ENCODE measurements at regions not wholly inside any gene's neighbourhood (a gene's known extent, or its start where the extent isn't known, plus 50 kb on each side); places are given as distances from the start of the nearest gene placed in this dataset.
"Not testable (repeated sequence)": the region's sequence is repeated elsewhere in the genome, so short reads cannot be mapped to it uniquely, and the experiment has no call there.

DNA sequence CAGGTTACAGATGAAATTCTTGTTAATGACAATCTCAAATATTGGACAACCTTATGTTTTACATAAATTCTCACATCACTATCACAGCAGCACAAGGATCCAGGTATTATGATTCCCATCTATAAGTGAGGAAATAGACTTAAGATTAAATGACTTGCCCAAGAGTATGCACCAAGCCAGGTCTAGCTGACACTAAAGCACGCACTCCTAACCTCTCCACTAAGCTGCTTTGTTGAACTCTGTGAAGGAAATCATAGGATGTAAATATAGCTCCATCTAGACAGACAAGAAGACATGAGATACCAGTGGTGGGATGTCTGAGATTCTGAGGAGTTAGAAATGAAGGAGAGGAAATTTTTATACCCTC, 87.9 kb downstream of the PHLDA1 start:
- DNase-seq = no peak

DNA sequence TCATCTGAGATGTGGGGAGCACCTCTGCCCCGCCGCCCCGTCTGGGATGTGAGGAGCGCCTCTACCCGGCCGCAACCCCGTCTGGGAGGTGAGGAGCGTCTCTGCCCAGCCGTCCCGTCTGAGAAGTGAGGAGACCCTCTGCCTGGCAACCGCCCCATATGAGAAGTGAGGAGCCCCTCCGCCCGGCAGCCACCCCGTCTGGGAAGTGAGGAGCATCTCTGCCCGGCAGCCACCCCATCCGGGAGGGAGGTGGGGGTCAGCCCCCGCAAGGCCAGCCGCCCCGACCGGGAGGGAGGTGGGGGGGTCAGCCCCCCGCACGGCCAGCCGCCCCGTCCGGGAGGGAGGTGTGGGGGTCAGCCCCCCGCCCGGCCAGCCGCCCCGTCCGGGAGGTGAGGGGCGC, 89.9 kb downstream of the PHLDA1 start:
- not testable (repeated sequence) for DNase-seq

DNA sequence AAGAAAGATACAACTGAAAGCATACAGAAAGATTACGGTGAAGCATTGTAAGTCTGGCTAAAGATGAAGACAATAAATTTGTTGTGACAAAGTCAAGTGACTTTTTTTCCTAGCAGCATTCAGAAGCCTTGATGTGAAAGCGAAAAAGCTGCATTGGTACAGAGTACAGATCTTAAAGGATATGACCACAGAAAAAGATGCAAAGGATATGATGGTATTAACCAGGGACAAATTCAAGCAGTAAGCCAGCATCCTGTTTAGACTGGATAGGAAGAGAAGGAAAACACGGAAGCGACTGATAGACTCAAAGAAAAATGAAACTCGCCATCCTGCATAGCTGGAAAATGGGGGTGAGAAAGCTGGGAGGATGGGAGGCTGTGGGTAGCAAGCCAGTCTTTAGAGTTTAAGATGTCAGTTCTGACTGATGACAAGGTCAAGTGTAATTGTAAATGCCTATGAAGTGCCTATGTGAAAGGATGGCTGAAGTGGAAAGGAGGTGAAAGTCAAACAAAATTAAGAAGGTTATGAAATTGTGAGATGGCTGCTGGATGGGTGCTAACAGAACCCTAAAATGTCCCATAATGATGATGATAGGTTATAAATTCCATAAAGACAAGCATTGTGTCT, 92.4 kb downstream of the PHLDA1 start:
- no peak for DNase-seq

DNA sequence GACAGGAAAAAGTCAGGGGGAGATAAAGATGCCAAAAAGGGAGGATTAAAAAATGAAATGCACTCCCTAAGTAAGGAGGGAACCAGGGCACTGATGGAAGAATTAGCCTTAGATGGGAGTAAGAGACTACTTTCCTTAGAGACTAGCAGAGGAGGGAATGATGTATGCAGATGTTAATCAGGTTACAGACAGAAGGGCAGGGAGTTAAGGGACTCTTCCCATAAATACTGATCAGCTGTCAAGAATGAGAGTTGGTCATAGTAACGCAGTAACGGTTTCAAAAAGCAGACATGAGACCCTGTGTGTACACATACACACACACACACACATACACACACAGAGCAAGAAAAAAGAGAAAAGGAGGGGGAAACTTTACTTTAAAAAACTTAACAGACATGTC, 93.4 kb downstream of the PHLDA1 start:
- no peak for DNase-seq

- no peak for DNase-seq
Observed at GRCh38 chr12:75937486-75937885, 94.1 kb downstream of the PHLDA1 start.

DNA sequence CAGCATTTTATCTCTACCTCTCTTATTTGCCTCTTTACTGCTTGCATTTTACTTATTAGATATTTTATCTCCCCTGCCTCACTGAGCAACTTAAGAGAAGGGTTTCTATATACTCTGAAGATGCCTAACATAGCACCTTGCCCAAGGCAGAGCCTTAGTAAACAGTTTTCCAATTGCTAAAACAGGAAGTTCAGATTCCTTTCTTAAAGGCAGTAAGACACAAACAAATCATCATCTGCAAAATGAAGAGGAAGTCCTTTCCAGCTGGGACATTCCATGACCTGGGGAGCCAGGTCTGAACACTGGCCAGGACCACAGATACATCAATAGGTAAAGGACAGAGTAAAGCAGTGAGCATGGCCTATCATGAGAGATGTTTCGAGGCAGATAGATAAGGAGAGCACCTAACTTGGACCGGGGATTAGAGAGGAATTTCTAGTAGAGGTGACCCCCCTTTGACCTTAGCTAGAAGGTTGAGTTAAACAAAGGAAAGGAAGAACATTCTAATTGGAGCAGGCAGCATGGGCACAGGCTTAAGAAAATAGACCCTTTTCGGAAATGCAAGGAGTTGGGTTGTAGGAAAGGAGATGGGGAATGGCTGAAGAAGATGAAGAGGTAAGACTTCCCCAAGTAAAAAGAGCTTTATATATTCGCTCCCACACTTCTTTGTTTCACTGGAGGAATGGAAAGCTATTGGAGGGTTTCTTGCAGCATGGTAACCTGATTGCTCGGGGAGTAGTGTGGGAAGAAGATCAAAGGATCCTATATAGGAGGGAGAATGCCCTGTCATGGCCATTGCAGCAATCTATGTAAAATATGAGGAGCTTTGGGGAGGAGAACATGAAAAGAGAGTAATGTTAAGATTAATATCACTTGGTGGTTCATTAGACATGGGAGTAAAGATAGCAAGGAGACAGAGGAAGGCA, 94.8 kb downstream of the PHLDA1 start:
- no peak for DNase-seq

DNA sequence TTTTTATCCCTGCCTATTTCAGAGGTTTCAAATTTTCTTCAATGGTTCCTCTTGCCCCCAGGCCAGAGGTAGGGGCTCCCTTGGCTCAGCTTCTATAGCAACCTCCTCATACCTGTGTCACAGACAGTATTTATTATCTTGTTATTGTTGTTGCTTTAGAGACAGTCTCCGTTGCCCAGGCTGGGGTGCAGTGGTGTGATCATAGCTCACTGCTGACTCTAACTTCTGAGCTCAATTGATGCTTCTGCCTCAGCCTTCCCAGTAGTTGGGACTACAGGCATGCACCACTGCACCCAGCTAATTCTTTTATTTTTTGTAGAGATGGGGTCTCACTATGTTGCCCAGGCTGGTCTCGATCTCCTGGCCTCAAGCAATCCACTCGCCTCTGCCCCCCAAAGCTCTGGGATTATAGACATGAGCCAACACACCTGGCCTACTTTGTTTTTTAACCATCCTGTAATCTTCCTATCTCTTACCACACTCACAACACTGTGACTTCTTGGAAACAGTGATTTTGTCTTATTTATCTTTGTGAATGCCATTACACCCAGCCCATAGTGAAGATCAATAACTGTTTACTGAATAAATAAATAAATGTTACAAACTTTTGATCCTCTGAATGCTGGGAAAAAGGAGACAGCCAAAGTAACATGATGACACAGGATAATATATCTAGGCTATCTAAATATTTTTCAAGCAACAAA, 95.9 kb downstream of the PHLDA1 start:
- DNase-seq = no peak

- DNase-seq = no peak
Observed at GRCh38 chr12:75933101-75933500, 98.5 kb downstream of the PHLDA1 start.

GRCh38 chr12:75932241-75932640, 99.3 kb downstream of the PHLDA1 start:
- no peak for DNase-seq

DNA sequence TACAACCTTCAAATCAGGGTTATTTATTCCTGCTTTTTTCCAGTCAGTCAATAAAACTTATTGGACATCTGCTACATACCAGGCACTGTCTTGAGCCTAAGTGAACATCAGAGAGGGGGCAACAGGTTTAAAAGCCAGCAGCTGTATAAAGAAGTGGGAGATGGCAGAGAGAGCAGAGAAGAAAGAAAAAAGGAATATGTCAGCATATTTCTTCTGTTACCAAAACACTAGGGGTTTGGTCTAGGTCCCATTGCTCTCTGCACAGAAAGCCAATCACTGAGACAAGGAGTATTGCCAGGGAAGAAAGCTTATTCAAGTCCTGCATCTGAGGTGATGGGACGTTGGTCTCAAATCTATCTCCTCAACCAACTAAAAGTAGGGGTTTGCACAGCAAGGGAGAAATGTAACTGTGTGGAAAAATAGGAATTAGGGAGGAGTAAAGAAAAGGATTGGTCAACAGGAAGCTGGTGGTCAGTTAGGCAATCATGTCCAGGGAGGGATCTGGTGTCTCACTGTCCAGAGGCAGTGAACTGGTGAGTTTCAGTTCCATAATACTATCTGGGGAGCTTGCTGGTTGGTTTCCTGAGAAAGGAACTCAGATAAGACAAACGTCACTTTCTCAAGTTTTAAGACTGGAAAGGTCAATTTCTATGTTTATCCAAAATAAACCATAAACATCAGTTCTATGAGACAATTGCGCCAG, 107.5 kb downstream of the PHLDA1 start:
- no peak for DNase-seq

DNA sequence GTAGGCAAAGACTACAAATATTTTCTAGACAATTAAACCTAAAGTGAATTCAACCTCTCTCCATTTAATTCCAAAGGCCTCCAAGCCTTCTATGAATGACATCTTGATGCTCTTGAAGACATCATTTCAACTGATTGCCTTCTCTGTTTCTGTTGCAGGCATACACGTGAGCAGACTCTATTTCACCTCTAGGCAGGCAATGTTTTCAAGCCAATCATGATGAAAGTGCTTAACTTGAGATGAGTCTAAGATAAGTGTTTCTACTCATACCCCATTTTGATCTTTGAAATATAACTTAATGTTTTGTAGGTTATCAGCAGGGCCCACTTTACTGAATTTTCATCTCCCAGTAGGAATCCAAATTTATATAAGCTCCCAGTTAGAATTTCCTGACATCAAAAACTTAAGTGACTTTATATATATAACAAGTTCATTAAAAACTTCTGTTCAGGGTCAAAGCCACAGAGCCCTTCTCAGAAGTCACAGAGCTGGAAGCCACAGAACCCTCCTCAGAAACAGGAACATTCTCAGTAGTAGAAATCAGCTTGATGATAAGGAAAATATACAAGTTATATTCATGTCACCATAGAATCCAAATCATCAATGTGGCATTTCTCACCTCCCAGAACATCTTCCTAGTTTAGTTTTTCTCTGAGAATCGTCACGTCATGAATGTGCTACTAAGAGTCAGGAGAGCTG, 108.5 kb downstream of the PHLDA1 start:
- DNase-seq = no peak

DNA sequence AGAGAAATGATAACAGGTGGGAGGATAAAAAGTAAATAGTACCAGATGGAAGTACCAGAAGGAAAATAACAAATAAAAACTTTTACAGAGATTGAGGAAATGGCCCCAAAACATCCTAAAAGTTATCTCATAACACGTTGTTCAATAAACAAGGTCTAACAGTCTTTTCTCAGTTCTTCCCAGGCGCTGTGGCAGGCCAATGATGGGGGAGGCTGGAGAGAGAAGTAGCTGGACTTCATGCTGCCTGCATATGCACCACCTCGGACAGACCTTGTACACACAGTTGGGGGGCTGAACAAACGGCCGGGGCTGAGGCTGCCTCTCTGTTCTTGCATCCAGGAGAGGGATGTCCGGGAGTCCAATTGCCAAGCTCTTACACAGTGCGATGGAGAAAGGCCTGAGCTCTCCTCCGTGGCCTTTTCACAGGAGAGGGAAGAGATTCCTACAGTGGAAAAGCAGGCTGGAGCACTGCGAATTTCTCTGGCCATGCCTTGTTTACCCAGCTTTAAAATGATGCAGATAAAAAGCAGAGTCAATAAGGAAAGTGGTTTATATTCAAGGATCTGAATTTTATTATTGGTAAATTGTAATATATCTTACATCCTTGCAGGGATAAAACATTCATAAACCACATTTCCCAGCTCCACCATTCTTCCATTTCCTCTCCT, 109.8 kb downstream of the PHLDA1 start:
- DNase-seq = no peak

- no peak for DNase-seq
Observed at GRCh38 chr12:75917715-75918114, 113.9 kb downstream of the PHLDA1 start.

GRCh38 chr12:75917083-75917482, 114.5 kb downstream of the PHLDA1 start:
- no peak for DNase-seq

- peak; percentile 9 for DNase-seq
Observed at GRCh38 chr12:75913502-75914351, 117.8 kb downstream of the PHLDA1 start.

DNA sequence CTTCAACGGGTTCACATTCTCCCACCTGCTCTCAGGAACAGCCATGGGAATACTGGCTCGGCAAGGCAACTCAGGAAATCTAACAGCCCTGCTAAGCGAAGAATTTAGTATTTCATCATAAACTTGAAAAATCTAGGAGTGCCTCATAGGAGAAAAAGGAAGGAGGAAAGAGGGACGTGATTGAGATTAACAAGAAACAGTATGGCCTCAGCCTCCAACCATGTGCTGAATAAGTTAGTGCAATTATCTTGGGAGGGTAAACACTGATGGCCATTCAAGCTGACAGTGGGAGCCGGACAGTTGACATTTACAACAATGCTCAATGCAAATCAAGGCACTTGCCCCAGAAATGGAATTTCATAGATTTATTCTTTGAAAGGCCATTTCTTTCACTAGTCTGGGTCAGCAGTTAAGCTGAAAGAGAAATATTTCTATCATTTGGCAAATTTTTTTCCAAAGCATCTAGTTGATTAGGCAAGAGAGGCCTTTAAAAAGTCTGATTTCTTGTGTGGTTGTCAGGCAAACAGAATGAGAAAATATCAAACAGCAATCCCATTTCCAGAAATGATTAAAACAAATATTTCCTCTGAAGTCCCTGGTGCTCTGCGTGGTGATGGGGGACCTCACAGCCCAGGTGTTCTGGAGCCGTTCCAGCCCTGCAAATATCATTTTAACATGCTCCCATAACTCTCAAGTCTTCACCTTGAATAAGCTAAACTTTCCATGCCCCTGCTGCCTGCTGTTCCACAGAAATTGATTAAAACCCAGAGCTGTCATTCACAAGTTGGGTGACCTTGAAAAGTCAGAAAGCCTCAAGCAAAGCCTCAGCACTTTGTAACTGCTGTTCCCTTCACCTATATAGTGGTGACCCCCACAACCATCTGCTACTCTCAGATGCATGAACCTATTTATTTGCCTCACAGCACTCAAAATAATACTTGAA, 121.6 kb downstream of the PHLDA1 start:
- peak; percentile 65 for DNase-seq

DNA sequence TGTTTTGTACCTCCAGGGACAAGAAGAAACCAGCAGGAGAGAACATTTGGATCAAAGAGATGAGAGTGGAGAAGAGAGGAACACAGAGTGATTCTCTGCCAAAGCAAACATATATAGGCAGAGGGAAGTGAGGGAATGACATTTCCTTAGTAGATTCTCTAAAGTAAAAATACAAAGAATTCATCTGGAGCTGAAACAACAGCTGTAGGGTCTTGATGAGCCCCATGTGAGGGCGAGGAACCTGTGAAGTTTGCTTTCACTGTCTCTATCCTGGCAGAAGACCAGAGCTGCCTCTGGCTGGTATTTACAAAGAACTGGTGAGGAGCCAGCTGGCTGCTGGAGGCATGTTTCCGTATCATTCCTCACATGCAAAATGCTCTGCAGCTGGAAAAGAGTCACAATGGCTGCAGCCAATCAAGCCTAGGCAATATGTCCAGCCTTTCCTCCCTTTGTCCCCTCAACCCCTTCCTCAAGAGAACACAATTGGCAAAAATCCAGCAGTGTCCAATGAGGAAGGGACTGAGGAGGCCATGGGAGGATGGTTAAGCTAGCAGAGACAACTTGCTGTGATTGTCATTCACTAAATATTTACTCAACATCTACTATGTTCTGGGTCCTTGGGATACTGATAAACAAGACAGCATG, 122.5 kb downstream of the PHLDA1 start:
- peak; percentile 64 for DNase-seq

DNA sequence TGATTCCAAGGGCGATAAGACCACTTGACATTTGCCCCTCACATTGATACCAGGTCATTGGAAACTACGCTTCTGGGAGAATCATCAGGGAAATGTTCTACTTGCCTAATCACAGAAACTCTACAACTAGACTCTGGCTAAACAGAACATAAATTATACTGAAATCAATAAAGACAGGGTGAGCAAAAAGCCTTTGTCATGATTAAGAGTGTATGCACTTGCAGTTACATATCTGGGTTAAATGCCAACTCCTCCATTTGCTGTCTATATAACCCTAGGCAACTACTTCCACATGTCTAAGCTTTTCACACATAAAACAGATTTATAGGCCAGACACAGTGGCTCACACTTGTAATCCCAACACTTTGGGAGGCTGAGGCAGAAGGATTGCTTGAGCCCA, 125.7 kb downstream of the PHLDA1 start:
- no peak for DNase-seq

DNA sequence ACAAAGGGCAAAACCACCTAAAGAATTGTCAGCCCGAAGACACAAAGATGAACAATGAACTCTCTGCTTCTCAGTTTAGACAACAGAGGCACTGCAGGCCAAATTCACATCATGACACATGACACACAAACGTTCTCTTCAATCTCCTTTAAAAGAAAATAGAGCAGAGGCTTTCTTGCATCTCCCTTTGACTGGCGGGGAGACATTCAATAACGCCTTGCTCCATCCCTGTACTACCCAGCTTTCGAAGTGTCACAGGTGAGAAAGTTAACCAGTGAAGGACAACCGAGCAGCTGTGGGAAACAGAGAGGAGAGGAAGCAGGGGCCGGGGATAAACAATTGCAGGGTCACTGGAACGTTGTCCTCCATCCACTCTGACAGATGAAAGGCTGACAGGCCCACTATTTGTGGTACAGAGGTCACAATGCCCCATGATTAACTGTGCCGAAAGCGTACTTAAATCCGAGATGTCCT, 130.8 kb downstream of the PHLDA1 start:
- no peak for DNase-seq
